Activated T-helper 17 cell treated with anti-CD3 and anti-CD28 coated beads, Interleukin-2, amount 50 U/mL, for 72 hours (primary cell): ENCODE measurements at regions not wholly inside any gene's neighbourhood (a gene's known extent, or its start where the extent isn't known, plus 50 kb on each side); places are given as distances from the start of the nearest gene placed in this dataset.

Experiments
- ATAC-seq: fragments of 150-1000 bp; cut with Tn5 transposase; replicated peaks from 2 replicates; pipeline ENCODE4 v1.10.0; 2021; ENCODE audit warnings: mild to moderate bottlenecking, moderate library complexity
- H3K27ac Mint-ChIP-seq: one replicate; pipeline ENCODE4 v1.8.0; 2022; ENCODE audit warnings: mixed read lengths
- H3K27me3 Mint-ChIP-seq: one replicate; pipeline ENCODE4 v1.8.0; 2022; ENCODE audit warnings: mixed read lengths
- H3K36me3 Mint-ChIP-seq: one replicate; pipeline ENCODE4 v1.8.0; 2022; ENCODE audit warnings: low read depth, mild to moderate bottlenecking, mixed read lengths
- H3K4me1 Mint-ChIP-seq: one replicate; pipeline ENCODE4 v1.8.0; 2022; ENCODE audit warnings: mixed read lengths
- H3K4me3 Mint-ChIP-seq: one replicate; pipeline ENCODE4 v1.8.0; 2022; ENCODE audit warnings: mild to moderate bottlenecking, mixed read lengths
- H3K9me3 Mint-ChIP-seq: one replicate; pipeline ENCODE4 v1.8.0; 2022; ENCODE audit warnings: mixed read lengths

DNA sequence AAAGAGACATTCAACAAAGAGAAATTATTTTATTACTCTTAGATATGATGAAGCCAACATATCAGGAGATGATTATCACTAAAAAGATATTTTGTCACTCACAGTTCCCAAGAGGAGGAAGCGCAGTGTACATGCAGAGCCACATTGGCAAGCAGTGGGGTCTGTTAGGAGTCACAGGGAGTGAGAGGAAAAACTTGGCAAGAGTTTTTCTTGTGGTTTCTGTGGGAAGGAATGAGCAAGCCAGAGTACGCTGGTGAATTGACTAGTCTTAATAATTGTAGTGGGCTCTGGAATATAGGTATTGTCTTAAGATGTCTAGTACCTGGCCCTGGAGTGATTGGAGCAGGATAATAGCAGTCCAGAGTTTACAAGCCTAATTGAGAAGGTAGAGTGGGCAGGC lies 1095.2 kb downstream of the GRIK2 start:
- H3K4me1 Mint-ChIP-seq: no peaks in the 10 kb centered on the region
- no peak for ATAC-seq
- no peaks in the 10 kb centered on the region for H3K27me3 Mint-ChIP-seq
- no peak overlapping the region for H3K27ac Mint-ChIP-seq
- H3K36me3 Mint-ChIP-seq: no peaks in the 10 kb centered on the region
- H3K9me3 Mint-ChIP-seq: peaks cover 10% of the 10 kb centered on the region
- H3K4me3 Mint-ChIP-seq: no peak overlapping the region

DNA sequence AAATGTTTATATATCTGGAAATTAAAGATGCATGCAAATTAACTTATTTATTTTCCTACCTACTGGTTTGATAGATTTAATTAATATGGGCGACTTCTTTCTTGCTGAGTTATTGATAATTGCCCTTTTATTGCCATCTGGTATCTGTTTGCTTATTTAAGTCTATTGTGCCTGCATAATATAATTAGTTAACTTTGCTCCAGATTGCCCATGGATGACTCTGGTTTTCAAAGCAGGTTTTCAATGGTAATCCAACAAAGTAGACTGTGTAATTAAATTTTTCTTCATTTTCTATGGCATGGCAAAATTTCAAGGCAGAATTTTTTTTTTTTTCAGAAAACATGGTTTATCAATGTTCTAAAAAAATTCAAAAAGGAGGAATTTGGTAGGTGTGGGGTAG lies 1092.0 kb downstream of the GRIK2 start:
- Mint-ChIP-seq H3K4me1 (no peaks in the 10 kb centered on the region), H3K9me3 (peaks cover 10% of the 10 kb centered on the region), H3K4me3 (no peak overlapping the region), H3K36me3 (no peaks in the 10 kb centered on the region), H3K27ac (no peak overlapping the region), H3K27me3 (no peaks in the 10 kb centered on the region)
- ATAC-seq: no peak

DNA sequence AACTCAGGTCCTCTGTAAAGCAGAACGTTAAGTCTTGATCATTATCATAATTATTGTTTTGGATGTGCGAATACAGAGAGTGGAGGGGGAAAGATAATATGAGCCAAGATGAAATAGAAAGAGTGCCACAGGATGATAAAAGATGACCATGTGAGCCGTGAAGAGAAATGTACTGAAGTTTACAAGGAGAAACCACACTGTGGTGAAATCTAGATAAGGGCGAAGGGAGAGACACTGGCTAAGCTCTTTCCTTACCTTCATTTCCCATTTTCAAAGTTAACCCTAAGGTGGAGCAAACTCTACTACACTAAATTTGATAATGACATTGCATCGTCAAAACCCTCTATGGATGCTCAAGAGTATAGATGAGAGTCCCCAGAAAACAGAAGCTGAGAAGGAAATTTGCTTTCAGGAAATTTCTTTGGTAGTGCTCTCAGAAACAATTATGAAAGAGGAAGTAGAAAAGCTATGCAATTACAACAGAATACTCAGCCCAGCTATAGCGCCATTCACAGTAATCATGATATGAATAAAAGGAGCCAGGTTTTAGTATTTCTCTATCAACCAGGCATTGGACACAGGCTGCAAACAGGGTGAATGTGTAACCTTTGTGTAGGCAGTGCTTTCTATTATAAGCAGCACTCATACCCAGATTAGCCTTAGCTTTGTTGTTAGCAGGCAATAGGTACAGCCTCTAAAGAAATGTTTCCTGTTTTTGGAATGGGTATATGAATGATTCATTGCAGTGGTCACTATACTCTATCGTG lies 1080.7 kb downstream of the GRIK2 start:
- H3K4me3 Mint-ChIP-seq: no peak overlapping the region
- H3K27ac Mint-ChIP-seq: no peak overlapping the region
- no peaks in the 10 kb centered on the region for H3K36me3 Mint-ChIP-seq
- H3K4me1 Mint-ChIP-seq: no peaks in the 10 kb centered on the region
- no peaks in the 10 kb centered on the region for H3K27me3 Mint-ChIP-seq
- H3K9me3 Mint-ChIP-seq: no peaks in the 10 kb centered on the region
- ATAC-seq: no peak

DNA sequence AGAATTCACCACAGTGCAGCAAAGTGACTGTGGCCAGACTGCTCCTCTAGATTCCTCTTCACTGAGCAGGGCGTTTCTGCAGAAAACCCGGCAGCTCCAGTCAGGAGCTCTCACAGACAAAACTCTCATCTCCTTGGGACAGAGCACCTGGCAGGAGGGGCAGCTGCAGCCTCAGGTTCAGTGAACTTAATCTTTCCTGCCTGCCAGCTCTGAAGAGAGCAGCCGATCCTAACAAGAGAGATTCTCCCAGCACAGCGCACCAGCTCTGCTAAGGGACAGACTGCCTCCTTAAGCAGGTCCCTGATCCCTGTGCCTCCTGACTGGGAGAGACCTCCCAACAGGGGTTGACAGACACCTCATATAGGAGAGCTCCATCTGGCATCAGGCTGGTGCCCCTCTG lies 1065.5 kb downstream of the GRIK2 start:
- no peak overlapping the region for H3K4me3 Mint-ChIP-seq
- H3K4me1 Mint-ChIP-seq: no peaks in the 10 kb centered on the region
- no peak for ATAC-seq
- H3K36me3 Mint-ChIP-seq: no peaks in the 10 kb centered on the region
- peaks cover 3% of the 10 kb centered on the region for H3K9me3 Mint-ChIP-seq
- H3K27ac Mint-ChIP-seq: no peak overlapping the region
- H3K27me3 Mint-ChIP-seq: no peaks in the 10 kb centered on the region

DNA sequence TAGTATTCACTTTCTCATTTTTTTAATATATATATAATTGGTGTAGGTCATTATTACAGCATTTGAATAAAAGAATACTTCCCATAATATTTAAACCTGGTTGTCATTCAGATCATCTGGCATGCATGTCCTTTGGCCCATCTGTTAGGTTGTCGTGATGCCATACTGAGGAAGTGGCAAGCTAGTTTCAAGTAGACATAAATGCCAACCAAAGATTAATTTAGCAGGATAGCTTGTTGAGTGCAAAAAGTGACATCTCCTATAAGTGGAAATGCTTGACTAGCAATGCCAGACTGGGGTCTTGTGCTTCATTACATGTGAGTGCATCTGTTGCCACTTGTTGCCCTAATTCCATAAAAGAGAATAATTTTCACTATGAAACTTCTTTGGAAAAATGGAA lies 1044.7 kb downstream of the GRIK2 start:
- Mint-ChIP-seq H3K9me3 (peaks cover 6% of the 10 kb centered on the region), H3K36me3 (no peaks in the 10 kb centered on the region), H3K27ac (no peak overlapping the region), H3K4me3 (no peak overlapping the region), H3K4me1 (no peaks in the 10 kb centered on the region), H3K27me3 (no peaks in the 10 kb centered on the region)
- no peak for ATAC-seq

DNA sequence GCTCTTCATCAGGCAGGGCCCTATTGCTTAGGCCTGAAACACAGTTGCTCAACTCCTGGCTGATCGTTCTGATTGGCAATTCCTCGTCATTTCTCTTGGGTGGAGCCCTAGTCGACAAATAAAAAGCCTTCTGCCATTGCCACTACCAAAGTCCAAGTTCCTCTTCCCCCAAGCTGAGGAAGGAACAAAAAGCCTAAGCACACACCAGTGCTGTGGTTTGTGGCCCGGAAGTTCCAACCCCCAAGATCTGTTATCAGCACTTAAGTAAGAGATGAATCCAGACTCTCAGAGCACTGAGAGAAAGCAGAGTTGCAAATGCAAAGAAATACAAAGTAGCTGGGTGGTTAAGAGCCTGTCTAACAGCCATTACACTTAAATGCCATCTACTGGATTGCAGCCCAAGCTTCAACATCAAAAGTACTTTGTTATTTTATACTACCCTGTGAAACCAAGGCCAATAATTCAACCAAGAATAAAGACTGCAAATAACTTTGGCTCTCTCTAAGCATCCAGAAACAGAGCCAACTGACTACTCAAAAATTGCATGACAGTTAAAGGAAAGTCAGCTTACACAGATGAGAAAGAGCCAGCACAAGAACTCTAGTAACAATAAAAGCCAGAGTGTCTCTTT lies 1024.0 kb downstream of the GRIK2 start:
- ATAC-seq: no peak
- H3K4me3 Mint-ChIP-seq: no peak overlapping the region
- H3K9me3 Mint-ChIP-seq: peaks cover 3% of the 10 kb centered on the region
- no peaks in the 10 kb centered on the region for H3K4me1 Mint-ChIP-seq
- no peak overlapping the region for H3K27ac Mint-ChIP-seq
- no peaks in the 10 kb centered on the region for H3K27me3 Mint-ChIP-seq
- no peaks in the 10 kb centered on the region for H3K36me3 Mint-ChIP-seq

DNA sequence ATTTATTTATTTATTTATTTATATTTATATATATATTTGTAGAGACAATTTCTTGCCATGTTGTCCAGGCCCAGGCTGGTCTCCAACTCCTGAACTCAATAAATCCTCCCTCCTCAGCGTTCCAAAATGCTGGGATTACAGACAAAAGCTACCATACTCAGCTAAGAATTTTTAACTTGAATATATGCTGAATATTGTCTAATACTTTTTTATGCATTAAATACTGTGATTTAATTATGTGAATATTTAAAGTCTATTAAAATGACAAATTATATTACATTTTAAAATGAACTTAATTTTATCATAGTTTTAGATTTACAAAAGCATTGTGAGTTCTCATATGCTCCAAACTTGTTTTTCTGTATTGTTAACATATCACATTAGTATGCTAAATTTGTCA lies 1022.4 kb downstream of the GRIK2 start:
- no peak overlapping the region for H3K4me3 Mint-ChIP-seq
- H3K27ac Mint-ChIP-seq: no peak overlapping the region
- no peak for ATAC-seq
- H3K9me3 Mint-ChIP-seq: peaks cover 3% of the 10 kb centered on the region
- no peaks in the 10 kb centered on the region for H3K4me1 Mint-ChIP-seq
- H3K36me3 Mint-ChIP-seq: no peaks in the 10 kb centered on the region
- no peaks in the 10 kb centered on the region for H3K27me3 Mint-ChIP-seq

DNA sequence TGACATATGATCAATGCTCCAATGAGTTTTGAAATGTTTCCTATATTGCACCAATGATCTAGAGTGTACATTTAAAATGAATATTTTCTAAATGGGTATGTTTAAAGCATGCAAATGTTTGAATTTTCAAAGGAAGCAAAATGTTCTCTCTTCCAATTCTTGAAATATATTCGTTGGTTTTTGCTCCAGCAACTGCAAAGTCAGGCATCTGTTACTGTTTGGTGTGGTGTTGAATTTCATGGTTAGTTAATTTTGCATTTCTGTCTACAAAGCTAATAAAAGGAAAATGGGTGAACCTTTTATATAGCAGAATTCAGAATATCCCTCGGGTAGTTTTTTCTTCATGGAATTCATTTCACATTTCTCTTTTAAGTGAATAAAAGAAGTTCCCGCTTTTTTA lies 1018.3 kb downstream of the GRIK2 start:
- Mint-ChIP-seq H3K4me1 (no peaks in the 10 kb centered on the region), H3K4me3 (no peak overlapping the region), H3K27me3 (no peaks in the 10 kb centered on the region), H3K9me3 (peaks cover 5% of the 10 kb centered on the region), H3K27ac (no peak overlapping the region), H3K36me3 (no peaks in the 10 kb centered on the region)
- no peak for ATAC-seq

DNA sequence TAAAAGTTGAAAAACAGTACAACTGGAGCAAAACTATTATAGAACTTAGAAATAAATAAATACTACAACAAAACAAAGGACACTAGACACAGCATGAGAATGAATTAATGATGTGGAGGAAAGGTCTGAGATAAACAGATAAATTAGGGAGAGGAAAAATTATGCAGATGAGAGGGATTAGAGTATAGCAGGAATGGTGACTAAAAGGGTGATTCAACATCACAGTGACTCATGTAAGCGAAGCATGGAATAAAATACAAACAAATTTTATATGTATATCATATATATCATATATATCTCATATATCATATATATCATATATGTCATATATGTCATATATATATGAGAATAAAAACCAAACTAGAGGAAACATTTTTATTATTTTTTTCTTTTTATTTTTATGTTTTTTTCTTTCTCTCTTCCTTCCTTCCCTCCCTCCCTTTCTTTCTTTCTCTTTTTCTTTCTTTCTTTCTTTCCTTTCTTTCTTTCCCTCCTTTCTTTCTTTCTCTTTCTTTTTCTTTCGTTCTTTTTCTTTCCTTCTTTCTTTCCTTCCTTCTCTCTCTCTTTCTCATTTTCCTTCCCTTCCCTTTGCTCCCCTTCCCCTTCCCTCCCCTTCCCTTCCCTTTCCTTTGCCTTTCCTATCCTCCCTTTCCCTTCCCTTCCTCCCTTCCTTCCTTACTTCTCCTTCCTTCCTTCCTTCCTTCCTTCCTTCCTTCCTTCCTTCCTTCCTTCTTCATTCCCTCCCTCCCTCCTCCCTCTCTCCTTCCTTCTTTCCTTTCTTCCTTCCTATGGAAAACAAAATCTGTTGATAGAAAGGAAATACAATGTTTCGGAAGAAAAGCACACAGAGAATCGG lies 1014.6 kb downstream of the GRIK2 start:
- no peak overlapping the region for H3K27ac Mint-ChIP-seq
- H3K4me1 Mint-ChIP-seq: no peaks in the 10 kb centered on the region
- peaks cover 12% of the 10 kb centered on the region for H3K9me3 Mint-ChIP-seq
- no peak for ATAC-seq
- H3K36me3 Mint-ChIP-seq: no peaks in the 10 kb centered on the region
- H3K27me3 Mint-ChIP-seq: no peaks in the 10 kb centered on the region
- no peak overlapping the region for H3K4me3 Mint-ChIP-seq

DNA sequence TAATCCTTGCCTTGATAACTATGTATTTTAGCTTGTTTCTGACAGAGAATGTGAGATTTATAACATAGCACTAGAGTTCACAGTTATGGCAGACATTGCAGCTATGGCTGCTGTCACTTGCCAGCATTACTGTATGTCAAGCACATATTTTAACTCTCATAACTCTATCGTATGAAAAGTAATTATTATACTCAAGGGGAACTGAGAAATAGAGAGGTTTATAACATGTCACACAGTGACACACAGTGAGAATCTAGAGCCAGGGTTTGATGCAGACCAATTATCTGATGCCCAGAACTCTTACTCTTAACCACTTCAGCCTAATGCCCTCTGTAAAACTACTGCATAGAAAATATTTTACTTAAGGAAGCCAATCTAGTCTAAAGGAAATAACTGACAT lies 1012.4 kb downstream of the GRIK2 start:
- Mint-ChIP-seq H3K9me3 (peaks cover 9% of the 10 kb centered on the region), H3K27ac (no peak overlapping the region), H3K36me3 (no peaks in the 10 kb centered on the region), H3K4me1 (no peaks in the 10 kb centered on the region), H3K4me3 (no peak overlapping the region), H3K27me3 (no peaks in the 10 kb centered on the region)
- no peak for ATAC-seq

DNA sequence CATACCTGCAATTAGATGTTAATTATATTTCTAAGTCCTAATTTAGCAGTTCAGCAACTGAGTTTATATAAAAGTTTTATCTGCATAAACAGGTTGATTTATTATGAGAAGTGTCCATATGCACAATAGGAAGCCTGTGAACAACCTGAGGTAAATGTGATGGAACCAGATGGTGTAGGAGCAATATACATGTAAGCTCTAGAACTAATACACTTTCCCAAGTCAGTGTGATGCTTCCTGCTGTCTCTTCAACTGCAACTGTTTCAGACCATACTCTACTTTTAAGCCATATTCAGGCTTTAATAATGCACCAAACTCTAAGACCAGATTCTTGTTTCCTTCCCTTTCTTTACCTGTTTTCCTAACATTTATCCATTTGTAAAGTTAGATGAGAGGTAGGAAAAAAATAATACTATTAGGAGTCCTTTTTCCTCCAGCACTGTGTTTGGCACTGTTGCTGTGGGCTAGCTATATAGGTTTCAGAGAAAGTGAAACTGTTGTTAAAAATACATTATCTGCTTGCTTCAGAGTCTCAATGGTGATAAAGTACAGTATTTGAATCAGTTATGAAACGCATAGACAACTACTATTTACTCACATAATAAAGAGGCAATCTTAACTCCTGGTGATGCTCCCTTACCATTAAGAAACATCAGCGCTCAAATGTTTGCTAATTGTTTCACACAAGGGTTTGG lies 1009.3 kb downstream of the GRIK2 start:
- Mint-ChIP-seq H3K36me3 (no peaks in the 10 kb centered on the region), H3K27me3 (no peaks in the 10 kb centered on the region), H3K9me3 (peaks cover 9% of the 10 kb centered on the region), H3K4me3 (no peak overlapping the region), H3K4me1 (no peaks in the 10 kb centered on the region), H3K27ac (no peak overlapping the region)
- no peak for ATAC-seq

DNA sequence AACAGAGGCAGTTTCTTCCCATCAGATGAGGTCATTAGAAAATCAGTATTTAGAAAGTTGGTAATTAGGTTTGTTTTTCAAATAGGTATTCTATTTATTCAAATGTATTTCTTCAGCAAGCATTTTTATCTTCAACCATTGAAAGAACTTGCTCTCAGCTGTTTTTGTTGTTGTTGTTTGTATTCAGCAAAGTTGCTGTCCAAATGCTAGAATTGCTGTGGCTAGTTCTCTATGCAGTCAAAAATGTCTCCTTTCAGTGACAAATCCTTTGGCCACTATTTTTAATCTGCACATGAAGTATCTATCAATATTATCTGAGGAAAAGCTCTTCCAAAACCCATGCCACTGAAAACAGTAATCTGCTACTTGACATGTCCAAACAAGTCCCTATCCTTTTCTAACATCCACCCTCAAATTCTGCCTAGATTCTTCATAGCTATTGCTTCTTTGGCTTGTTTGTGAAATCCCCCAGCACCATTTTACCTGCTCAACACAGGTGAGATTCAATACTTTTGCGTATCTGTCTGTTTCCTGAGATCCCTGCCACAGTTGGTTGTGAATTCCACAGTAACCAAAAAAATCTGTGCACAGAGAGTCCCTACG lies 1005.4 kb downstream of the GRIK2 start:
- Mint-ChIP-seq H3K4me3 (no peak overlapping the region), H3K27me3 (no peaks in the 10 kb centered on the region), H3K36me3 (no peaks in the 10 kb centered on the region), H3K9me3 (peaks cover 4% of the 10 kb centered on the region), H3K4me1 (no peaks in the 10 kb centered on the region), H3K27ac (no peak overlapping the region)
- no peak for ATAC-seq

DNA sequence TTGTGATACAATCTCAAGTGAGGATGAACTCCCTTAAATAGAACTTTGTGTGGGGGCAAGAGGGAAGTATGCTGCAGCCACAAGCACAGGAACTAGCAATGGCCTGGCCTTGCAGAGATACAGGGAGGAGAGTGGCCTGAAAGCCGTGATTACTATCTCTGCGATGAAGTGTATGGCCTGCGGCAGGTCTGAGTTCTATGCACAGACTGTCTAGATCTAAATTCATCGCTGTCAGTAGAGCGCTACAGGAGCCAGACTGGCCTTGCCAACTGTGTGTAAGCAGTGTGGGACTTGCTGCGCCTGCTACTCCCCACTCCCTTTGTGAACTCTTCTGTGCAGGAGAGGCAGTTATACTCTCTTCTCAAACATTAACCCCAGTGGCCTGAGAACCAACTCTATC lies 997.0 kb downstream of the GRIK2 start:
- Mint-ChIP-seq H3K36me3 (no peaks in the 10 kb centered on the region), H3K27ac (no peak overlapping the region), H3K4me3 (no peak overlapping the region), H3K4me1 (no peaks in the 10 kb centered on the region), H3K9me3 (peaks cover 3% of the 10 kb centered on the region), H3K27me3 (no peaks in the 10 kb centered on the region)
- no peak for ATAC-seq

DNA sequence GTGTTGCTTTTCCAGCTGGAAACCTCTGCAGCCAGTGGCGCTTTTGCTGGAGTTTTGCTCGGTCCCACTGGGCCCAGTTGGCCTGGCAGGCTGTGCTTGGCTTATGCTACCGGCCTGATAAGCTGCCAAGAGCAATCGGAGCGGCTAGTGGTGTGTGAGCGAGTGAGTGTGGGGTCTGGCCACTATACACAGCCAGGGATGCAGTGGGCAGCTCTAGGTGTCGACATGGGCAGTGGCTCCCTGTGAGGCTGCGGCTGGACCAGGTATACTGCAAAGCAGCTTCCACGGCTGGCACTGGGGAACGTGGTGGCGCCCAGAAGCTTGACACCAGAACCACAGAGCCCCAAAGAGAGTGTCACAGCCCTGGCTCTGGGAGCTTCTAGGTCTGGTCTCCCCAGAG lies 996.5 kb downstream of the GRIK2 start:
- H3K4me3 Mint-ChIP-seq: no peak overlapping the region
- no peaks in the 10 kb centered on the region for H3K36me3 Mint-ChIP-seq
- no peaks in the 10 kb centered on the region for H3K4me1 Mint-ChIP-seq
- H3K9me3 Mint-ChIP-seq: peaks cover 3% of the 10 kb centered on the region
- no peak for ATAC-seq
- H3K27ac Mint-ChIP-seq: no peak overlapping the region
- no peaks in the 10 kb centered on the region for H3K27me3 Mint-ChIP-seq
